HCT116 (cell line): ENCODE measurements at regions not wholly inside any gene's neighbourhood (a gene's known extent, or its start where the extent isn't known, plus 50 kb on each side); places are given as distances from the start of the nearest gene placed in this dataset.

Experiments
- ATAC-seq: fragments of 200-7000 bp; cut with Tn5 transposase; 2 replicates; pipeline ENCODE4 v1.9.1; 2020; ENCODE audit warnings: mild to moderate bottlenecking, moderate library complexity
- BruUV-seq: library from RNA; stranded (reverse); fragments of 400-500 nt; replicated peaks from 2 replicates; lab custom pipeline; 2021; lab: Mats Ljungman, UMichigan
- CTCF ChIA-PET: fragments of 300-600 bp; sonication (Branson Sonifier 250); formaldehyde crosslinking; loops from one replicate; lab custom pipeline; 2021; ENCODE audit warnings: antibody characterized with exemption; lab: Charles Lee
- POLR2A ChIA-PET: fragments of 300-600, 350-600 bp; sonication (Branson Sonifier 250); formaldehyde crosslinking; loops from one replicate; lab custom pipeline; 2021; ENCODE audit warnings: antibody characterized with exemption; lab: Charles Lee
- RAD21 ChIA-PET, 2 experiments: fragments of 300-600 bp; sonication (Branson Sonifier 250); formaldehyde crosslinking; loops; one replicate each; lab custom pipeline; 2023; ENCODE audit warnings: low total read pairs in 2 of 2; ENCODE audit not compliant: uncharacterized antibody in 2 of 2, unreplicated experiment in 2 of 2, low non-redundant PET in 1 of 2; lab: Charles Lee
- DNase-seq: peaks from one replicate; pipeline ENCODE4 v3.0.0-alpha.2; 2010; ENCODE audit warnings: low read depth, low spot score
- H2AFZ ChIP-seq: fragments of 200-600 bp; shearing (Covaris generic), sonication (generic); 2 replicates; pipeline ENCODE4 v1.6.1; 2017; ENCODE audit warnings: low read depth, mixed run types, mixed read lengths, antibody characterized with exemption, low read length; ENCODE audit not compliant: poor library complexity, severe bottlenecking
- H3K27ac ChIP-seq: 2 replicates; pipeline ENCODE4 v1.5.1; 2012; ENCODE audit warnings: low read depth, low read length
- H3K27me3 ChIP-seq: fragments of 200-600 bp; sonication (generic); 2 replicates; pipeline ENCODE4 v1.6.1; 2016; ENCODE audit warnings: mixed run types, low read length, mixed read lengths; ENCODE audit not compliant: insufficient read depth
- H3K36me3 ChIP-seq, 2 experiments: fragments of 200-500 bp in 1 of 2; fragments of 200-600 bp in 1 of 2; sonication (Bioruptor generic) in 1 of 2; sonication (generic) in 1 of 2; 2 replicates each; pipeline versions ENCODE4 v1.5.1 to v1.6.1; 2014 to 2016; ENCODE audit warnings: low read length in 2 of 2, inconsistent platforms in 1 of 2, mixed read lengths in 1 of 2, mixed run types in 1 of 2; ENCODE audit not compliant: insufficient read depth in 2 of 2, control insufficient read depth in 1 of 2
- H3K4me1 ChIP-seq, 2 experiments: fragments of 200-600 bp in 1 of 2; sonication (generic) in 1 of 2; 2 replicates each; pipeline versions ENCODE4 v1.5.1 to v1.6.1; 2012 to 2017; ENCODE audit warnings: low read length in 2 of 2, inconsistent platforms in 1 of 2, mild to moderate bottlenecking in 1 of 2, mixed read lengths in 1 of 2, mixed run types in 1 of 2, moderate library complexity in 1 of 2; ENCODE audit not compliant: insufficient read depth in 2 of 2, control insufficient read depth in 1 of 2
- H3K4me2 ChIP-seq: fragments of 200-600 bp; sonication (generic); 2 replicates; pipeline ENCODE4 v1.6.1; 2017; ENCODE audit warnings: mixed run types, low read length, mixed read lengths
- H3K4me3 ChIP-seq, 2 experiments: fragments of 200-600 bp in 1 of 2; sonication (generic) in 1 of 2; replicated peaks in 1 of 2; 2 replicates each; pipeline ENCODE4 v1.5.1; 2011 to 2016; ENCODE audit warnings: low read length in 2 of 2, control low read depth in 1 of 2, low read depth in 1 of 2, mild to moderate bottlenecking in 1 of 2, mixed read lengths in 1 of 2, mixed run types in 1 of 2
- H3K79me2 ChIP-seq: fragments of 200-600 bp; sonication (generic); 2 replicates; pipeline ENCODE4 v1.6.1; 2017; ENCODE audit warnings: mild to moderate bottlenecking, mixed run types, low read length, moderate library complexity, mixed read lengths; ENCODE audit not compliant: insufficient read depth
- H3K9ac ChIP-seq: fragments of 200-600 bp; sonication (generic); 2 replicates; pipeline ENCODE4 v1.6.1; 2016; ENCODE audit warnings: low read length, mixed read lengths
- H3K9me2 ChIP-seq: fragments of 200-600 bp; sonication (generic), shearing (Covaris generic); 2 replicates; pipeline ENCODE4 v1.6.1; 2017; ENCODE audit warnings: mixed run types, mild to moderate bottlenecking, moderate library complexity; ENCODE audit not compliant: insufficient read depth
- H3K9me3 ChIP-seq, 2 experiments: fragments of 200-500 bp in 1 of 2; fragments of 200-600 bp in 1 of 2; sonication (Bioruptor generic) in 1 of 2; sonication (generic) in 1 of 2; 2 replicates each; pipeline ENCODE4 v1.6.1; 2014 to 2017; ENCODE audit warnings: low read length in 2 of 2, mixed read lengths in 2 of 2, inconsistent platforms in 1 of 2, low read depth in 1 of 2, mild to moderate bottlenecking in 1 of 2, mixed run types in 1 of 2, moderate library complexity in 1 of 2; ENCODE audit not compliant: control insufficient read depth in 1 of 2, insufficient read depth in 1 of 2
- H4K20me1 ChIP-seq: fragments of 200-600 bp; sonication (generic), shearing (Covaris generic); 2 replicates; pipeline ENCODE4 v1.6.1; 2017; ENCODE audit warnings: mixed run types, mild to moderate bottlenecking, moderate library complexity; ENCODE audit not compliant: insufficient read depth
- CBX3 ChIP-seq: IDR thresholded peaks from 2 replicates; pipeline ENCODE4 v1.6.1; 2012; ENCODE audit warnings: low read depth
- CEBPB ChIP-seq: IDR thresholded peaks from 2 replicates; pipeline ENCODE4 v1.6.1; 2012; ENCODE audit warnings: low read depth
- EGR1 ChIP-seq: IDR thresholded peaks from 2 replicates; pipeline ENCODE4 v1.6.1; 2012; ENCODE audit warnings: low read depth
- EZH2 ChIP-seq: fragments of 200-600 bp; sonication (generic); IDR thresholded peaks from 2 replicates; pipeline ENCODE4 v1.6.1; 2017; ENCODE audit warnings: antibody characterized with exemption, mixed run types
- EZH2phosphoT487 ChIP-seq: fragments of 200-600 bp; IDR thresholded peaks from 2 replicates; pipeline ENCODE4 v1.6.1; 2018; ENCODE audit warnings: antibody characterized with exemption, borderline replicate concordance
- JUND ChIP-seq: IDR thresholded peaks from 2 replicates; pipeline ENCODE4 v1.6.1; 2012
- POLR2A ChIP-seq: IDR thresholded peaks from 2 replicates; pipeline ENCODE4 v1.7.0; 2011; ENCODE audit warnings: borderline replicate concordance; ENCODE audit not compliant: insufficient read depth, insufficient read length; ENCODE audit errors: extremely low read depth
- SP1 ChIP-seq: IDR thresholded peaks from 2 replicates; pipeline ENCODE4 v1.6.1; 2012; ENCODE audit warnings: low read depth
- SRF ChIP-seq: IDR thresholded peaks from 2 replicates; pipeline ENCODE4 v1.6.1; 2012; ENCODE audit warnings: low read depth
- ZFX ChIP-seq: fragments of 450-650 bp; IDR thresholded peaks from 2 replicates; pipeline ENCODE4 v1.6.1; 2017
- ZNF274 ChIP-seq: fragments of 200-500 bp; sonication (Bioruptor generic); IDR thresholded peaks from 2 replicates; pipeline ENCODE4 v1.6.1; 2014; ENCODE audit warnings: mild to moderate bottlenecking, low read depth, low read length, inconsistent platforms
- intact Hi-C: fragments of 100-400 bp; cut with micrococcal nuclease; formaldehyde crosslinking; loops from 2 replicates; pipeline ENCODE4 v1.10.0; 2022
- TF ChIP-seq, protein P1 (sequence below), 3 experiments: fragments of 200-600 bp in 1 of 3; sonication (generic) in 1 of 3; IDR thresholded peaks in 2 of 3; conservative IDR thresholded peaks in 1 of 3; 2 replicates each; pipeline ENCODE4 v1.5.1; 2012 to 2017; ENCODE audit warnings: low read depth in 2 of 3, low read length in 2 of 3, antibody characterized with exemption in 1 of 3, borderline replicate concordance in 1 of 3, control low read depth in 1 of 3, mild to moderate bottlenecking in 1 of 3, mixed read lengths in 1 of 3, mixed run types in 1 of 3, moderate library complexity in 1 of 3; ENCODE audit not compliant: insufficient read depth in 1 of 3

DNA sequence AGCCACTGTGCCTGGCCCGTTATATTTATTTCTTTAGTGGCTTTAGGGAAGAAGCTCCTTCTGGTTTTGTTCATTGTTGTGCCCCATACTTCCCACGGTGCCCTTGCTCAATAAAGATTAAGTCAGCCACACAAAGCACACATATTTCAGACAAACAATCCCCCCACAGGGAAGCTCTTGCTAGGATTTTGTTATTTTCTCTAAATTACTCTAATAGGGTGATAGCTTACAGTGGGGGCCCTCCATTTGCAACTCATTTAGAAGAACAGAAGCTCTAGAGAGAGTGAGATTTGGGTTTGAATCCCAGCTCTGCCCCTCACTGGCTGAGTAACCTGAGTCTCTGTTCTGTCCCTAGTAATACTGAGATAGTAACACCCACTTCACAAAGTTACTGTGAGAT lies 499.9 kb downstream of the GRIN2A start (continued):
- TF ChIP-seq, protein P1, sequence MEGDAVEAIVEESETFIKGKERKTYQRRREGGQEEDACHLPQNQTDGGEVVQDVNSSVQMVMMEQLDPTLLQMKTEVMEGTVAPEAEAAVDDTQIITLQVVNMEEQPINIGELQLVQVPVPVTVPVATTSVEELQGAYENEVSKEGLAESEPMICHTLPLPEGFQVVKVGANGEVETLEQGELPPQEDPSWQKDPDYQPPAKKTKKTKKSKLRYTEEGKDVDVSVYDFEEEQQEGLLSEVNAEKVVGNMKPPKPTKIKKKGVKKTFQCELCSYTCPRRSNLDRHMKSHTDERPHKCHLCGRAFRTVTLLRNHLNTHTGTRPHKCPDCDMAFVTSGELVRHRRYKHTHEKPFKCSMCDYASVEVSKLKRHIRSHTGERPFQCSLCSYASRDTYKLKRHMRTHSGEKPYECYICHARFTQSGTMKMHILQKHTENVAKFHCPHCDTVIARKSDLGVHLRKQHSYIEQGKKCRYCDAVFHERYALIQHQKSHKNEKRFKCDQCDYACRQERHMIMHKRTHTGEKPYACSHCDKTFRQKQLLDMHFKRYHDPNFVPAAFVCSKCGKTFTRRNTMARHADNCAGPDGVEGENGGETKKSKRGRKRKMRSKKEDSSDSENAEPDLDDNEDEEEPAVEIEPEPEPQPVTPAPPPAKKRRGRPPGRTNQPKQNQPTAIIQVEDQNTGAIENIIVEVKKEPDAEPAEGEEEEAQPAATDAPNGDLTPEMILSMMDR (IDR thresholded peaks at IDR 0.05 in 2 of 3, conservative IDR thresholded peaks at IDR 0.05 in 1 of 3; ENCODE audit: borderline replicate concordance in 1 of 3, insufficient read depth in 1 of 3, low read depth in 2 of 3, low read length in 2 of 3), result no peak
- TF ChIP-seq EZH2 (no peak), CBX3 (no peak), SP1 (no peak)

DNA sequence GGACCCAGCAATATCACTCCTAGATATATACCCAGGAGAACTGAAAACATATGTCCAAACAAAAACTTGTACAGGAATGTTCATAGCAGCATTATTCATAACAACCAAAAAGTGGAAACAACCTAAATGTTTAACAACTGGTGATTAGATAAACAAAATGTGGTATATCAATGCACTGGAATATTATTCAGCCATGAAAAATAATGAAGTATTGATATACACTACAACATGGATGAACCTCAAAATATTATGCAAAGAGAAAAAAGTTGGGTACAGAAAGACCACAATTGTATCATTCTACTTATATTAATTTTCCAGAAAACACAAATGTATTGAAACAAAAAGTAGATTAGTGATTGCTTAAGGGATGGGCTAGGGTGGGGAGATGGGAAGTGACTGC lies 498.6 kb downstream of the GRIN2A start:
- Histone ChIP-seq H3K27me3 (peaks cover 28% of the 10 kb centered on the region), H3K4me3 (no peak overlapping the region), H3K9me2 (no peaks in the 10 kb centered on the region), H3K4me2 (no peak overlapping the region), H3K36me3 (no peaks in the 10 kb centered on the region), H3K27ac (no peak overlapping the region), H3K9me3 (0 out of 4 replicates have a peak, but pooled peaks cover 0 to 4% of the 10 kb centered on the region in 2 experiments), H4K20me1 (no peaks in the 10 kb centered on the region), H3K9ac (no peak overlapping the region), H3K4me1 (no peaks in the 10 kb centered on the region), H2AFZ (no peak overlapping the region), H3K79me2 (no peaks in the 10 kb centered on the region)
- ATAC-seq (no peak), DNase-seq (no peak)
- POLR2A ChIA-PET, result no interaction called here
- no TSS peak for BruUV-seq
- RAD21 ChIA-PET, result no interaction called here
- TF ChIP-seq SP1 (no peak), EZH2phosphoT487 (no peak), POLR2A (no peak), ZNF274 (no peak), CEBPB (no peak), ZFX (no peak), EGR1 (no peak), SRF (no peak), JUND (no peak)
- intact Hi-C loops, result no loop called here
- CTCF ChIA-PET, result no interaction called here
